GM04503 (cell line): ENCODE measurements at regions not wholly inside any gene's neighbourhood (a gene's known extent, or its start where the extent isn't known, plus 50 kb on each side); places are given as distances from the start of the nearest gene placed in this dataset.

Source experiments
- DNase-seq: peaks from one replicate; pipeline ENCODE4 v3.0.0-alpha.2; 2012; ENCODE audit warnings: low read depth

DNA sequence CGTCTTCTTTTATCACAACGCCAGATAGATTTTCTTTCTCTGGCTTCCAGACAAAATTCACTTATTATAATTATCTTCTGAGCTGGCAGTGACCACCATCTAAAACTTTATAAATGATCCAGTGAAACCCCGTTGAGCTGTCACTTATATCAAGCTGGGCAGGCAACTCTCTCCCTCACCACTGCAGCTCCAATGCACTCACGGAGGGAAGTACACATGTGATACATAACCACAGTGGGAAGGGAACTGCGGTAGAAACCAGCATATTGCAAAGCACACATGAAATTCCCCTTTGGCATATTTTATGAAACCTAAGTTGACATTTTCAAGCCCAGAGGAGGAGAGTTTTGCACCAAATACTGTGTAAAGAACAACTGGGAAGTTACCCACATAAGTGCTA, 536.9 kb downstream of the HACE1 start:
- no peak for DNase-seq

DNA sequence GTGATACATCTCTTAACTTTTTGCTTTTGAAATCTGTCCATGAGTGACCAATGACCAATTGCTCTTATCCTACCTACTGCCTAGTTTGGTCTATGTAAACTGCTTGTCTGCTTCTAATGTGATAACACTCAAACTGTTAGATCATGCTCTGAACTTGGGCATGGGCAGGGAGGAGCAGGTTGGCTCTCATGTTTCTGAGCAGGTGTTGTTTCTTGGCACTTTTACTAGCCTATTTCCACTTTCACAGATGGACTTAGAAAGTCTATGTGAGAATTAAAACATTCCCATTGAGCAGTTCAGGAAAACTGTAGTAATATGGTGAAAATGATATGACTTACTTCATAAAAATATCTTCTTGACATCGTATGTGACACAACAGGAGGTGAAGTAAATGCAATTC, 538.4 kb downstream of the HACE1 start:
- DNase-seq = no peak

DNA sequence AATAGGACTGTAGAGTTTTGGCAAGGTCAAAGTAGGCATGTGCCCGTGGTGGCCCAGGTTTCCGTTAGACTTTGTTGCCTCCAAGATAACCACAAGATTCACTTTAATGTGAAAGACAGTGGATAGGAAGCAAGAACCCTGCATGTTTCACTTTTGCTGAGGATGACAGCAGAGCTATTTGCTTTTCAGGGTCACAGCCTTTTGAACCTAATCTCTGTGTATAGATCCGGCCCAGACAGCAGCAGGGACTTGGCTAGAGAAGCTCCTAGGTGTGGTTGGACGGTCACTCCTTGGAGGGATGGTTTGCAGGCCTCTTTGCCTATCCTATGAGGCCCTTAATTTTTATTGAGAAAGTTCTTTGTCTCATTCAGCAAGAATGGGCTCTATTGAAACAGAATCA, 538.8 kb downstream of the HACE1 start:
- no peak for DNase-seq

DNA sequence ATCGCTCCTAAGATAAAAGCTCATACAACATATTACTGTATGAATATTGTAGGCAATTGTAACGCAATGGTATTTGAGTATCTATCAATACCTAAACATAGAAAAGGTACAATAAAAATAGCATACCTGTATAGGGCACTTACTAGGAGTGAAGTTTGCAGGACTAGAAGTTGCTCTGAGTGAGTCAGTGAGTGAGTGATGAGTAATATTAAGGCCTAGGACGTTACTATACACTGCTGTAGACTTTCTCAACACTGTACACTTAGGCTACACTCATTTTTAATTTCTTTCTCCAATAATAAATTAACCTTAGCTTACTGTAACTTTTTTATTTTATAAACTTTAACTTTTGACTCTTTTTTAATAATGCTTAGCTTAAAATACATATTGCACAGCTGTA, 546.9 kb downstream of the HACE1 start:
- no peak for DNase-seq

DNA sequence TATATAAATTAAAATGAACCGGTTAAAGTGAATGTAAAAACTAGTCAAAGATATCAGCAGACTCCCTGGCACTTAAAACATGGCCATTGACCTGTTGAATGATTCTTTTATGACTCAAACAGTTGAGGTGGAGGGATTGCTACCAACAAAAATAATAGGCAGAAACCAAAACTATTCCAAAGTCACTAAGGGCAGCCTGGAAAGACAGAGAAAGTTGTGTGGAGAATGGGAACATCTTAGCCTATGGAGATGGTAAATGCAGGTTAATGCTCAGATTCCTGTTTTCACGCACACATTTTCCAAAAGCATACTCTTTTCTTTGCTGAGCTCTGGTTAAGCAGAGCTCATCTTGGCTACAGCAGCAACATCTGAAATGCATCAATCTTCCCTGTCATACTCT, 553.5 kb downstream of the HACE1 start:
- DNase-seq = no peak

DNA sequence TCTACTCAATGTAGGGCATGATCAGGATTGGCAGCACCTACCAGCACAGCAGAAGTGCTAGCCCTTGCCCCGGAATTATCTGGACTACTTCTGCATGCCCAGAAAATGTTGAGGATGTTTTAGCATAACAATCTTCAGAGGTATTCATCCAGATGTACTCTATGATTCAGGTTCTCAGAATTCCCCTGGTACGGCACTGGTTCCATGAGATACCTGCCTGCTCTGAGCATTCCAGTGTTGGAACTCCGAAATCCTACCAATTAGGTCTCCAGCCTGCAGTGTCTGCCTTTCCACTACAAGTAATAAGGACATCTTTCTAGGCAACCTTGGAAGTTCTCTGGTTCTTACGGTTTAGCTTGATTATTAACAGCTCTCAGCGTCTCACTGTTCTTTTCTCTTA, 554.5 kb downstream of the HACE1 start:
- no peak for DNase-seq

DNA sequence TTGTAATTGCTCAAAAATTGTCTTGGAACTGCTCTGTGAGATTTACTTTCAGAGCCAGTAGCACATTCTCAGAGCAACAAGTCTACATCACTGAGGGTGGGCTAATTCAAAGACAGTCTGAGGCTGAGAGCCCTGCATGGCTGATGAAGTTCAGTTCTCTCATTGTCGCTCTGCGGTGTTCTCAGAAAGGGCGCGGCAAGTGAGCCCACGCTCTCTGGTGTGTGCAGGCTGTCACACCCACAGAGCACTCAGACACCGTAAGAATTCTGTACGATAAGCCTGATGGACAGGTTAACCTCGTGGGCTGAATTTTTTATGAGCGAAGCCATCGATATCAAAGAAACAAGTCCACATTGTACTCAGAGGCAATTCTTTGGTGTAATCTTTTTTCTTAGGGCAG, 557.8 kb downstream of the HACE1 start:
- no peak for DNase-seq

DNA sequence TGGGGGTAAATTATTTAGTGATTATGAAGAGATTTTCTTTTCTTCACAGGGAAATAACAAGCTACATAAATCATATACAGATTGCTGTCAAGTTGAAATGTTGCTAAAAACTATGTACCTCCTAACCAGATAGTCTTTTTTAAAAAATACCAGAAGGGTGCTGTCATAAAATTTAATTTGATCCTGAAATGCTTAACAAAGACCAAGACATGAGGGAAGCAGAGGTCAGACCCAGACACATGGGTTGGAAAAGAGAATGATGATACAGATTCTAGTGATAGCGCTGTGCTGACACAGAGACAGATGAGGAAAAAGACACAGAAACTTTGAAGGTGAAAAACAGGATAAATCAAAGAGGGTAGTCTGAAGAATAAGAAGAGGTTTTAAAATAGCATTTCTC, 573.1 kb downstream of the HACE1 start:
- DNase-seq = no peak

DNA sequence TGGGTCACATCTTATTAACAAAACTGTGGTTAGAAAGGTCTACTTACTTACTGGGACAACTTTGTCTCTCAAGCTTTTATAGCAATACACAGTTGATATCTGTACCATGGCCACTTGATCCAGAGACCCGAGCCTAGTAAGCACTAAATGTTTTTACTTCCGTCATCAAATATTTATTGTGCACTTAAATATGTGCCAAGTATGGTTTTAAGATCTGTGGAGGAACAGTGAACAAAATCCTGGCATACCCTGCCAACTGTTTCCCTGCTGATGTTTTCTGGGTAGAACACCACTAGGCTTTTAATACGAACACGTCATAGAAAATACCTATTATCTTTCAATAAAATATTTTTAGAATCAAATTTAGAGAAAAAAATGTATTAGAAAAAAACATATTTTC, 574.8 kb downstream of the HACE1 start:
- no peak for DNase-seq

DNA sequence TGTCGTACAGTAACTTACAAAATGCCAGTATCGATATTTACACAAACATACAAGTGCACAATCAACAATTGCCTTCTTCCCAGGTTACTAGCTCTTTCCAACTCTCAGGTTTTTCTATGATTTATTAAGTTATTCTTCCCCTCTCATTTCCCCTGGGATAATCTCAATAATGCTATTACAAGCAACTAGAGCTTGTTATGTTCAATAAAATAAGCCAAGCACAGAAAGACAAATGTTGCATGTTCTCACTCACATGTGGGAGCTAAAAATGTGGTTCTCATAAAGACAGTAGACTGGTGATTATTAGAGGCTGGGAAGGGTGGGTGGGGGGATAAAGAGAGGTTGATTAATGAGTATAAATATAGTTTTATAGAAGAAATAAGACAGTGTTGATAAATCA, 577.1 kb downstream of the HACE1 start:
- DNase-seq = no peak

DNA sequence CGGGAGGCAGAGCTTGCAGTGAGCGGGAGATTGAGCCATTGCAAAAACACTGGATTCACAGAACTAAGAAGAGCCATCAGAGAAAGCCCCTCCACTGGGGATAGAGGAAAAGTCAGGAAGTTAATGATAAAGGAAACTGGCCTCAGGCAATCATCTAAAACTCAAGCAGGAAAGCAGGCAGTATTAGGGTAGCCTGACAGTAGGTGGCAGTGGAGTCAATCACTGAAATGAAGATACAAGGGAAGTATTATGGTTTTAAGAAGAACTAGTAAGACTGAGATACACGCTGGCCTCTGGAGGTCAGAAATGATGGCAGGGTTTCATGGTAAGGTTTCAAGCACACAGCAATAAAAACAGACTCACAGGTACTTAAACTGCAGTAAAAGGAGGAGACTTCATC, 578.3 kb downstream of the HACE1 start:
- DNase-seq = no peak

DNA sequence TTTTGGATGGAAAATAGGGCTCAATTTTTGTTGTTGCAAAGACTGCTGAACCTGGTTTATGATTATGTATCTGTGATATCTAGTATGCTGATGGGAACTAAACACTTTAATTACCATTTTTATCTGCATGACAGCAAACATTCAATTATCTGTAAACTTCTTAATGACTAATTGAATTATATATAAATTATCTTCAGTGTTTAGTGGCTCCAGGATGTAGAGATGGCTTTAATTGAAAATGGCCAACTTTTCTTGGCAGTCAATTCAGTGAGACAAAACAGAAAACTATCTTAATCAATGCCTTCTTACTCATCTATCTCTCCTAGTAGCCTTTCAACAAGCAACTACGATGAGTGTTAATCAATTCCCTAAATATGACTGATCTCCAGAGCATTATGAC, 591.3 kb downstream of the HACE1 start:
- no peak for DNase-seq

DNA sequence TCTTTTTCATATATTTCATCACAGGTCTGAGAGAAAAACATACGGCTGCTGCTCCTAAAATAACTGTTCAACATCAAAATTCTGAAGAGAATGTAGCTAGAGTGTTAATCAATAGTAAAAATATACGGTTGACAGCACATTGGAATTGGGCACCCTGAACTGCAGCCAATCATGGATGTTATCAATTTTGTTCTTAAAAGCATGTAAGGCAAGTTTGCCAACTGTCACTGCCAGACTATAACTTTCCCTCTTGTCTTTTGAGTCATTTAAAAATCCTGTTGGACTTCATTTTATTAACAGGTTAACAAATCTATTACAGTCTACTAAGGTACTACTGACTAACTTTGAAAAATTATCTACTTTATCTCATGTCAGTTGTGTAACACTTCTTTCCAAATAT, 592.8 kb downstream of the HACE1 start:
- no peak for DNase-seq

DNA sequence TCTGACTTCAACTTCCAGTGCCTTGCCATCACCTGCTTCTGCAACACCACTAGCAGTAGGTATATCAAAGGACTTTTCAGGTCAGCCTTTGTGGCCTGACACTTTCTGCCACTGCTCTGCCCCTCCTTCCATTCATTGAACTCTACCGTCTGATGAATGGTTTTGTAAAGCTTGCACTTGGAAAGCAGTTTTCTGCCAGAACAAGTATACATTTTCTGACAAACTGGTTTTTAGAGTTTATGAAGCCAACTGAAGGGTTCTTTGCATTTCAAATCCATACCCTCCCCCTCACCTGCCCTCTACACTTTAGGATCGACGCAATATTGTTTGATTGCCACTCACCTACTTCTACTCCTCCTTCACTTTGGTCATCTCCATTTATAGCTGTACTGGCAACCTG, 603.1 kb downstream of the HACE1 start:
- no peak for DNase-seq

DNA sequence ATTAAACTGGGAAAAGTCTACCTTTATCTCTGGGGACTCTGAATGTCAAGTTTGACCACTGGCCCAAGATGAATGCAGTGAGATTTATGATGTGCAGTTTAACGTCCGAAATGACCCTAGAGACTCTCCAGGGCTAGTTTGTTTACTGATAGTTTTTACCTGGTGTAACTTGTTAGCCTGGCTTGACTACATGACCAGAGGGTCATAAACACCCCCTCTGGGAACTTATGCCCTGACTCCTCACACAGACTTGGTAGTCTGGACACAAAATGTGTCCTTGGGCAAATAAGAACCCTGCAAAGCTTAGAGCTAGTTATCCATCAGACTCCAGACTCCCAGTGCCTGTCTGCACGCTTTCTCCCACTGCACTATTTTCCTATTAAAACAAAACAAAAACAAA, 606.5 kb downstream of the HACE1 start:
- no peak for DNase-seq

DNA sequence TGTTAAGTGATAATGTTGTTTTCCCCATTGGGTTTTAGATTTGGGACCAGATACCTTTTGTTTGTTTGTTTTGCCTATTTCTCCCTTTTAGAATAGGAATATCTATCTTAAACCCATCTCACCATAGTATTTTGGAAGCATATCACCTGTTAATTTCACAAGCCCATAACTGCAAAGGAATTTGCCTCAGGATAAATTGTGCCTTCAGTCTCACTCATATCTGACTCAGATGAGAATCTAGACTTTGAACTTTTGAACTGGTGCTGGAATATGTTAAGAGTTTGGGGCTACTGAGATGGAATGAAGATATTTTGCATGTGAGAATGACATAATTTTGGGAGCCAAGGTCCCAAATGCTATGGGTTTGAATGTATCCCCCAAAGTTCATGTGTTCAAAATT, 607.4 kb downstream of the HACE1 start:
- no peak for DNase-seq

DNA sequence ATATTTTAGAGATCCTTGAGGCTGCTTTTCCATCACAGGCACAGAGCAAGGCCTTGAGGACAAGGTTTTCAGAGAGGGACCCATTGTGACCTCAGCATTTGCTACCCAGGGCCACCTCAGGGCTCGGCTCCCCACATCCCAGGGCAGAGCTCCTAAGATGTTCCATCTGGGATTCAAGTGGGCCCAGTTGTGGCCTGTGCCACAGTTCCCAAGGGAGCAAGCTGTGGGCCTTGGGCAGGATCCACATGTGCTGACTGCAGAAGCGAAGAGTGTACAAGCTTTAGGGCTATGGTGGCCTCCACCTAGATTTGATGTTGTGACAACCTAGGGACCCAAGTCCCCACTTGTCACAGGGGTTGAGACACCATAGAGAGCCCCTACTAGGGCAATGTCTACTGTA, 608.1 kb downstream of the HACE1 start:
- DNase-seq = no peak

DNA sequence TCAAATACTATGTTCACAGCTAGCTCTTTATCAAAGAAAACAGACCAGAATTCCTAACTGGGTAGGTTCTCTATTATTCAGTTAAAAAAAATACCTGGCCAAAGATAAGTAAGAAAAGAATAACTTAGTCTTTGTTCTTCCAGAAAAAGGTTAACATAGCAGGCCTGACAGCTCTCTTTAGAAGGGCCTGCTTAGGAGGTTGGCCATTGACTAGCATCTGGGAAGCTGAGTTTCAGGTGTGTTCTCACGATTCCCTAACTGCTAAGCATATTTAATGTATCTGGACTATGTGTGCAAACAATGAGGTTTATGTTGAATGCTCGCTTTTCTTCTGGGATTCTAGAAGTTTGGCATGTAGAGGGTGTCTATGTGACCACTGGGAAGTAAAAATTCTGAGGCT, 618.9 kb downstream of the HACE1 start:
- no peak for DNase-seq

DNA sequence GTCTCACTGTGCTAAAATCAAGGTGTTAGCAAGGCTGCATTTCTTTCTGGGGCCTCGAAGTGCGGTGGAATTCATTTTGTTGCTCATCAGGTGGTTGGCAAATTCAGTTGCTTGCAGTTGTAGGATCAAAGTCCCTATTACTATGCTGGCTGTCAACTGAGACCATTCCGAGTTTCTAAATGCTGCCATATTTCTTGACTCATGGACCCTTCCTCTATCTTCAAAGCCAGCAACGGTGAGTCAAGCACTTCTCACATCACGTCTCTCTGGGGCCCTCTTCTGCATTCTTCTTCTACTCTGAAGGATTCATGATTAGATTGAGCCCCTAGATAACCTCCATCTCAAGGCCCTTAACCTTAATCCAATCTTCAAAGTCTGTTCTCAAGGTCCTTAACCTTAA, 619.7 kb downstream of the HACE1 start:
- DNase-seq = no peak

DNA sequence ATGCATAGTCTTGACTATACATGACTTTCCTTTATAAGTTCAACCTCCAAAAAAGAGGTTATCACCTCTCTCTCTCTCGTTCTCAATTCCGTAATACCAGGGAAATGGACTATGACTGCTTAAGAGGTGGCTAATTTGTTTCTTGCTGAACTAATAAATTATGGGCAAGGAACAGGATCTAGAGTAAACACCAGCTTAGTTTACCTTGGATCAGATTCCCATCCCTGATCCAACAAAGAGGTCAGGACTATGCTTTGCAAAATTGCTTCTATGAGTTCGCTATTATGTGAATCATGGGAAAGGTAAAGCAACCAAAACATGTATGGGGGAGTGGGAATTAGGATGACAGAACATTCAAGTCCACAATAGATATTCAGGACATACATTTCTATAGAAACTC, 630.7 kb downstream of the HACE1 start:
- no peak for DNase-seq

DNA sequence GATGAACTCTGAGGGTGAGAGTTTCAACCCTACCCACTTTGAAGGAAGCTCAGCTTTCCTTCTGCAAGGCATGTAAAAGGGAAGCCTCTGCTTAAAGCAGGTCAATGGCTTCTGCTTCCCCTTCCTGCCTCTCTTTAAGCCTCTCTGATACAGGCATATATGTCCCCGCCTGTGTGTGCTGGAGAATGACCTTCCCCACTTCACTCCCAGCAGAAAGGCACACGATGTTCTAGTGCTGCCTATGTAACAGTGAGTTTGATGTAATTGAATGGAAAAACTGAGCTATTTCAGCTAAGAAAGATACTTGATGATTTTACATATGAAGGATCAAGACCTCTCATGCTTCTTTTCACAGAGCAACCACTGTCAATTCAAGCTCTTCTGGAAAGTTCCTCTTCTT, 632.2 kb downstream of the HACE1 start:
- DNase-seq = no peak

DNA sequence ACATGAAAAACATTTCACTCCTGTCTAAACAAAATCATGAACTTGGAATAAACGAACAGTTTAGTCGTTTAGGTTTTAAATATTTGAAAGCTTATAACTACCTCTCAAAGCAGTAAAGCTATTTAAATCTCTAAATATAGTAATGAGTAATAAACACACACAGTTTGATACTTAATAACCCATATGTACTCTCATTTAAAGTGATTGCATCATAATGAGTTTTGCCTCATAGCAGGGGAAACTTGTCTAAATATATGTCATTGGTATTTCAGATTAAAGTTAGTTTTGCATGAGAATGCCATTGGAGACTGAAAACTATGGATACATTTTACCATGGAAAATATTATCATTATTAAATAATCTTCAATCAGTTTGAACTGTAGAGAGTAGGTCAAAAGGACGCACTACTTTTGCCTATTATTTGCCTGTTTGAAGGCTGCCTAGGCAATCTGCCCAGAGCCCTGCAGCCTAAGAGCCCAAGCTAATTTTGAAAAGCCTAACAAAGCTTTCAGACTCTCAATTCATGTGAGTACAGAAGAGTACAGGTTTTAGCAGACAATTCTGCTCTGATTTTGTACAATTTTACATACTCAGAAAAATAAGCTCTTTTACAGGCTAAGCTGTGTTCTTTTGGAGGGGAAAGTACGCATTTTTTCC, 632.8 kb downstream of the HACE1 start:
- no peak for DNase-seq

DNA sequence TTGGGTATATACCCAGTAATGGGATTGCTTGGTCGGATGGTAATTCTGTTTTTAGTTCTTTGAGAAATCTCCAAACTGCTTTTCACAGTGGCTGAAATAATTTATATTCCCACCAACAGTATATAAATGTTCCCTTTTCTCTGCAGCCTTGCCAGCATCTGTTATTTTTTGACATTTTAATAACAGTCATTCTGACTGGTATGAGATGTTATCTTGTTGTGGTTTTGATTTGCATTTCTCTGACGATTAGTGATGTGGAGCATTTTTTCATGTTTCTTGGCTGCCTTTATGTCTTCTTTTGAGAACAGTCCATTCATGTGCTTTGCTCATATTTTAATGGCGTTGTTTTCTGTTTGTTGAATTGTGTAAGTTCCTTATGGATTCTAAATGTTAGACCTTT, 641.6 kb downstream of the HACE1 start:
- no peak for DNase-seq

DNA sequence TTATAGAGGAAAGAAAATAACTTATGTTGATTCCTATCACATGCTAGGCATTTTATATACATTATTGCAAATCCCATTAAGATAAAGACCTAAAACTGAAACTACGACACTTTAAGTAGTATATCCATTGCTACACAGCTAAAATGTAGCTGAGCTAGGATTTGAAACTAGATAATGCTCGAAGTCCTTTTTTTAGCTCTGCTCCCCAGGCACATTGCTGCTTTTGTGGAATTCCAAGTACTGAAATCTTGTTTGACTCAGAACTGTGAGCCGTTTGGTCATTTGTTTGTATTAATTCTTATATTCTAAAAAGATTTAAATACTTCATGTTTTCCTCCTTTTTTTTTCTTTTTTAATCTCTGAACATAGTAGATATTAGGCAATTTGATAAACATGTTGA, 644.8 kb downstream of the HACE1 start:
- no peak for DNase-seq
